NCI-H2196 treated with DMSO at 0.1 percent for 48 hours (cell line): ENCODE measurements at regions not wholly inside any gene's neighbourhood (a gene's known extent, or its start where the extent isn't known, plus 50 kb on each side); places are given as distances from the start of the nearest gene placed in this dataset.
A peak's percentile ranks its signal among the peaks of the same experiment; 100 is the strongest.

ENCODE experiments used
- DNase-seq: peaks from one replicate; lab custom pipeline; 2025; ENCODE audit not compliant: unreplicated experiment; lab: John Stamatoyannopoulos, UW

DNA sequence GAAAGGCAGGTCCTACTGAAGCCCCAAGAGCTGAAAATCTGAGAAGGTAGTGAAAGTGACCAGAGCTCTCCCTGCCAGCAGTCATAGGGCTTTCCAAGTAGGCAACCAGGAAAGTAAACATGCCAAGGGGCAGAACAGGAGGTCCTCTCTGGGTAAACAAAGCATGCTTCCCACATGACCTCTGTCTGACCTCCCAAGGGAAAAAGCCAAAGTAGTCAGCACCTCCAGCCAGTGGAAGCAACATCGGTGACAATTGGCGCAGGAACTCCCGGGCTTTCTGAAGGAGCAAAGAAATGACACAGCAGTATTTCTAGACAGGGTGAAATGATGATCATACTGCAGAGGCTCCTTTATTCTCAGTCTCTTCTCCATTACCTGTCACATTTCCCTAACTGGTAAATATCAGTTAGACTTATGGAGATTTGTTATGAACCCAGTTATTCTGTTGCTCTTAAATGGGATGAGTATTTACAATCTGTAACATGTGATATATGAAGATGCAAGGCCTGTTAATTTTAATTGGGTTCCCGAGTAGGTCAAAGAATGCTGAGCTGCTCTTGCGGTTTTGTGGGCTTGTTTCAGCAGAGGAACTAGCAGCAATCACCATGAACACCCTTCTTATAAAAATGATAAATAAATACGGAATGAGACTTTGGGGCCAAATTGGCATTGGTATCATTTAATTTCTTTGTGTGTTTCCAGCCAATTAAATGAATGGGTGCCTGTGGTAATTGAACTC is 321.0 kb downstream of the RND3 start:
- peak; percentile 6 for DNase-seq

- DNase-seq = no peak
Measured at GRCh38 chr2:150165988-150166312, 321.5 kb downstream of the RND3 start.

GRCh38 chr2:150165442-150165841 is 322.0 kb downstream of the RND3 start:
- DNase-seq = no peak

DNA sequence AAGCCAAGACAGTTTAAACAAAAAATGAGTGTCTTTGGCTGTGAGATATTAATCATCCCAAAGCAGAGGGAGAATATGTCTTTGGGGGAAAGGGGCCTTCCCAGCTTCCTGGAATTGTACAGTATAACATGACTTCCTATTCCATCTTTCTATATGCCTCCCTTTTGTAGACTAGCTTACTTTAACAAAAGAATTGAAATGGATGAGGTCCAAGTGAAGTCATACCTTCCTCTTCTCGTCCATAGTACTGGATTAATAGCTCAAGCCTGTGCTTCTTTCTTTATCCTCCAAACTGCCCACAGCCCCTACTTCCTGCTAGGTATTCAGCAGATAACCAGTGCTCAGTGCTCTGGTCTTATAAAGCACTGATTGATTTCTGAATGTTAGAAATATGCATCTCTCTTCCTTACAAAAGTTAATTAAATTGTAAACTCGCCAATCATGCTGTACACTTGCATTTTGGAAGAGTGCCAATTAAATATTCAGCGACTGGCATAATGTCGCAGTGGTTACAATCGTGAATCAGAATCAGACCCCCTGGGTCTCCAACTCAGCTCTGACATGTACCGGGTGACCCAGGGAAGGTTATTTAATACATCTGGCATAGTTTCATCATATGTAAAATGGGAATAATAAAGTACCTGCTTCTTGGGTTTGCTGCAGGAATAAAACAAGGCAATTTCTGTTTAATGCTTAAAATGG is 325.1 kb downstream of the RND3 start:
- DNase-seq = no peak

DNA sequence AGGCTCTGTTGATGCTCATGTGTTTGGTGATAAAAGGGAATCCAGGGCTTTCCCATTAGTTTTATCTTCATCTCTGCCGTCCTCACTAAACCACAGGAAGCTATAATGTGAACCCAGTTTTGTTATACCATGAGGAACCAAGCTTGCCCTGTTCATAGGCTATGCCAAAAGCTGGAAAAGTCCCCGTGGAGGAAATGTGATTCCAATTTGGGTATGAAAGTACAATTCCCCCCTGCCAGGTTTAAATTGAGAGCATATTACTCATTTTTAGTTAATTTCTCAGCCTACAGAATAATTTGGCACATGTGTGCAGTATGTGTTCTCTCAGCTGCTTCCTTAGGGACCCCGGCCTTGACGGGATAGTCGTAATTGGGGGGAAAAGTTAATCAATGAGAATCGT is 327.4 kb downstream of the RND3 start:
- no peak for DNase-seq

- DNase-seq = no peak
Measured at GRCh38 chr2:150159300-150159699, 328.2 kb downstream of the RND3 start.

DNA sequence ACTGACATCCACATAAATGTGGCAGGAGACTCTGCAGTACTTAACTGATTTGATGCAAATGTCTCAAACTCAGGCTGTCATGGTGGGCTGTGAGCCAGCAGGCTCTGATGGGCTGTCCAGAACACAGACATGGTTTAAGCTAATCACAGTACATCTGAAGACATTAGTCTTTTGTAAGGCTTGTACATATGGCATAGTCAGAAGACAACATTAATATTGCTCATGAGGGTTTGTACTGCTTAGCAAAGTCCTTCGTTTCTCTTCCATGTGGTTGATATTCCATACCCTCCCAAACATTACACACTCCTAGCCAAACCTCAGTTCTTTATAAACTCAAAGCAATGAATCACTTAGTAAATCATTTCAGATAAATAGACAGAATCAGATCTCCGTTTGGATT is 330.6 kb downstream of the RND3 start:
- no peak for DNase-seq

- no peak for DNase-seq
Measured at GRCh38 chr2:150156415-150156814, 331.1 kb downstream of the RND3 start.

DNA sequence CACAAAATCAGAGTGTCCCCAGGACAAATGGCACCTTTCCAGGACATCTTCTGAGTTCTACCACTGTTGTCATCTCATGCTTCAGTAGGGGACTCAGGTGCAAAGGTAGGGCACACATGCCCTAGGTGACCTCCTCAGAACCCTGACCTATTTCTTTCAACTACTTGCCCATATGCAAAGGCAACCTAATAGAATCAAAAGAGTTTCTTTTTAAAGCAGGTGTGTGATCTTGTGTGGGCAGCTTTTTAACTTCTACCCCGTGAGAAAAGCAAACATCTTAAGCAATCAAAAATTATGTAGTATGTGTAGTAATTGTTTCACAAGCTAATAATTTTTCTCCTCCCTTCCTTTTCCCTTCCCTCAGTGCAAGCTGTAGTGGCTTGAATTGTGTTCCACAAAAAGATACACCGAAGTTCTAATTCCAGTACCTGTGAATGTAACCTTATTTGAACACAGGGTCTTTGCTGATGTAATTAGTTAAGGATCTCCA is 333.1 kb downstream of the RND3 start:
- DNase-seq = no peak

DNA sequence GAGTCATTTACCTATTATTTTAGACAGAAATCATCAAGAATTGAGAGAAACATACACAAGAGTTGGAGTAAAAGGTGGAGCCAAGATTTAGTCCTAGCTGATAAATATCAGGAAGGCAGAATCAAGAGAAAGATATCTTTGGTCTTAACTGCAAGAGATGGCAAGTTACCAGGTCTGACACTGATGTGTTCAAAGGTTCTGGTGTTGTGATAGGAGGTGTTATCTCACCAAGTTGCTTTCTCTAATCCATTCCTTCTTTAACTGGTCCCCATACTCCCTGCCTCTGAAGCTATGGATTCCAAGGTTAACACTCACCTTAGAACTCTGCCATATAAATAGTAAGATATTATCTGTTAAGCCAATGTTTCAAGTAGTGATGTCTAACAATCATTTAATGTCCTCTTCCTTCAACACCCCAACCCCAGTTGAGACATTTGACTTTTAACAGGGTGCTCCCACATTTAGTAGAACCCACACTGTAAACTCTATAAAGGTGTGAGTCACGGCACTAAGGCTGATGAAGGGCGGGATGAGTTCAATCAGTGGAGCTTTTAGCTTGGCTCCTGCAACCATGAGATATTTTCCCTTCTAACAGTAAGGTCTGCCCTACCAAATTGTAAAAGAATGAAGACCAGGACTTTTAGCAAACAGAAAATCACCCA is 333.7 kb downstream of the RND3 start:
- DNase-seq = no peak

- DNase-seq = no peak
Measured at GRCh38 chr2:150152230-150152629, 335.2 kb downstream of the RND3 start.

DNA sequence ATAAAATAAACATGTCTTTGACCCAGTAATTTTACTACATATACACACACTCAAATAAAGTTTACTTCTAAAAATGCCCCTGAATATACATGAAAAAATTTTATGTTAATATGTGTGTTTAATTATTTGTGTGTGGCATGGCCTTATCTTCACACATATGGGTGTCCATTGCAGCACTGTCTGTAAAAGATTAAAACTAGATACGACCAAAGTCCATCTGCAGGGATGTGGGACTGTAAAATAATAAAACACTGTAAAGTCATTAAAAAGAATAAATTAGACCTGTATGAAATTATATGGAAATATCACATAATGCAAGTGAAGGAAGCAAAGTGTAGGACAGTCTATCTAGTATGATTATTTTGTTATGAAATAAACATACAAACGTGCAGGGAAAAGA is 337.3 kb downstream of the RND3 start:
- DNase-seq = no peak

DNA sequence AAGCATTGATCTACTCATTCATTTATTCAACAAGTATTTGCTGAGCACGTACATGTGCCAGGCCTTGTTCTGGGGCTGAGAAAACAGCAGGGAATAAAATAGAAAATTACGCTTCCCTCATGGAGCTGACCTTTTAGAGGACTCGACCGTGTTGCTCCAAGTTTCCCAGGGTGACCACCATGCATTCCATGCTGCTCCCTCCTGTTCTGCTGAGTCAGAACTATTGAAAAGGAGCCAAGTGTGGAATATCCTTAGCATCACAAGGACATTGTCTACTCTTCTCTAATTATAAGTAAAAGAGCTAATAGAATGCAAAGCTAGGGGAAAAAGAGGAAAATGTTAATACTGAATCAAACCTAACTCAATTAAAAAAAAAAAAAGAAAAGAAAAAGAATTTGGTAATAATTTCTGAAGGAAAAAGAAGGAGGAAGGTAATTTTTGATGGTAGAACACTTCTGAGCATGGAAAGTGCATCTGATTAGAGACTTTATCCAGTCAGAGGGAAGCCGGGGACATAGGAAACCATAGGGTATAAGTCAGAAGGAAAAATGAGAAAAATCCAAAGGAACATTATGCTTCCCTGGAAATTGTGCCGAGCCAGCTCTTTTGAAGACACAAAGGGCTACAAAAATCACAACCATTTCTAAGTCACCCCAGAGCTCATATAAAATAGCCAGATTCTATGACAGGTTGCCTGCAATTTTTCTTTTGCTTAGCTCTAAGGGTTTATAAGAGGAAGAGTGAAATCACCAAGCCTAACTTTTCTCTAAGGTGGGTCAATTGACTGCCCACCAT is 339.4 kb downstream of the RND3 start:
- no peak for DNase-seq

DNA sequence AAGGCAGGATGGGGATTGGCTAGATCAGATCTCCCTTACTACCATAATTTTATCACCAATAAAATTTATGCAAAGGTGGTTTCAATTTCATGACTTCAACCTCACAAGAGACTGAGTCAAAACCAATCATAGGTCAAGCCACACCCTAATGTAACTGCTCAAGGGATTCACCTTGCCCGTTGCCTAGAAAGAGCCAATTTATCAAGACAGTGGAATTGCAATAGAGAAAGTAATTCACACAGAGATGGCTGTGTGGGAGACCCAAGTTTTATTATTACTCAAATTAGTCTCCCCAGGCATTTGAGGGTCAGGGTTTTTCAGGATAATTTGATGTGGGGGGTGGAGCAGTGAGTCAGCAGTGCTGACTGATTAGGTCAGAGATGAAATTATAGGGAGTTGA is 340.6 kb downstream of the RND3 start:
- DNase-seq = no peak

DNA sequence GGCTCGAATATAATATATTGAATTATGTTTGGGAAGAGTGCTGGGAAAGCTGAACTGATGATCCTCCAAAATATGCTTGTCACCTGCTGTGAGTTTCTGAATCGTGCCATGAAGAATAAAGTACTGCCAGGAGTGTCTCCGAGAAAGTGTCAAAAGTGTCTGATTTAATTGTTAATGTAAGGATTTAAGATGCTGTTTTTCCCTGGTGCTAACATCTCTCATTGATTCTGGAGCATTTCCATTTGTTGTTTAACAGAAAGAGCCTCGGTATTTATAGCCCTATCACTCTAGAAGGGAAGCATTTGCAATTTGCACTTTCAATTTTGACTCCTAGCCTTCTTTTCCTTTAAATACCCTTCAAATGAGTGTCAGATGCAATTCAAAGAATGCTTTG is 342.2 kb downstream of the RND3 start:
- no peak for DNase-seq

DNA sequence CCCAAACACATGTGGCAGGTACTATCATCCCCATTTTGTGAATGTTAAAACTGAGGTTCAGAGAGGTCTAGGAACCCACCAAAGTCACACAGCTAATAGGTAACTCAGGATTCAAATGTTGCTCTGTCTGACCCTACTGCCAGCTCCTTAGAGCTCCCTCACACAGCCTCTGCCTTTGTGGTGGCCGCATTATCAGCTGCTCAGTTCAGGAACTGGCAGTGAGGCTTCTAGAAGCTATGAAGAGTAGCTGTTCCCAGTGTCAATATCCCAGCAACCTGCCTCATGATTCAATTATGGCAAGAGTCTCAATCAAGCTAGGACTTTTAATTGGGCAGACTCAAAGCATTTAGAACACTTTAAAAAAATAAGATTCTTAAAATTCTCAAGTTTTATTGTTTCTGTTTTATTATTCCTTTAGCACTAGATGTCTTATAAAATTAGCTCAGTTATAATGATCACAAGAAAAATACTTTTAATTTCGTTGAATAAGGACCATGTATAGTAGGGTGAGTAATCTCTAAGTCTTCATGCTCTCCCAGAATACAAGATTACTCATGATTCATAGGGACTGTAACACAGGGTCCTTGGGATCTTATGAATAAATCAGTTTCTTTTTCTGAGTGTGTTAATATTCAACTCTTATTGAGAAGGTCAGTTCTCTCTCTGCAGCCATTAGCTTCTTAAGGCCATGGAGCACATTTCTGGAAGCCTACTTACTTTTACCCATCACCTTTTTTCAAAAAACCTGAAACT is 342.7 kb downstream of the RND3 start:
- no peak for DNase-seq

DNA sequence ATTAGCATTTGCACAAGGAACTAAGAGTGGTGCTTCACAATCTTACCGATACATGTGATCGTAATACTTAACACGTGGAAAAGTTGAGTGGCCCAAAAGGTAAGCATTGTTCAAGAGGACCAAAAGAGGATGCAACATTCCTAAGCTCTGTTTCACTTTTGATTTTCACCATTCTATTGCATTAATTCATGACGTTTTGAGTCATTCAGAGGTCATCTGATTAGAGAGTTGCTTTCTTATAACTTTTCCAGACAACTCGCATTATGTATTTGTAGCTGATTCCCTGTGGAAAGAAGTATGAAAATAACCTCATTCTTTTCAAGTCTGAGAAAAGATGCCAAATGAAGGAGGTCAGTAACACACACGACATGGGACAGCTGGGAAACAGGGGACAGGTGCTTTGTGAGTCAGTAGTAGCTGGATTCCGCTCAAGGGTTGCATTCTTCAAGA is 344.4 kb downstream of the RND3 start:
- DNase-seq = no peak

DNA sequence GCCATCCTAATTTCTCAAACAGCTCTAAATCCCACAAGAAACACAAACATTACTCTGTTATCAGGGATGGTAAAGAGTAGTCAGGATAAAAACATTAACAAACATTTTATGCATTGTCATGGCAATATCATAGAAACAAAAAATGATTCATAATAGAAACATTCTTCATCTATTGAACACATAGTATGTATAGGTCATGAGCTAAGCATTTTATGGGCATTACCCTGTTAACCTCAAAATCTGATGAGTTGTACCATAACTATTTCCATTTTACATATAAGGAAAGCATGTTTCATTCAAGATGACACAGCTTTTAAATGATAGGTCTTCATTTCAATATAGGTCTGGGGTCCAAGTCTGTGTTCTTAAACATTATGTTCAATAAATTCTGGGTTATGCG is 344.9 kb downstream of the RND3 start:
- no peak for DNase-seq

DNA sequence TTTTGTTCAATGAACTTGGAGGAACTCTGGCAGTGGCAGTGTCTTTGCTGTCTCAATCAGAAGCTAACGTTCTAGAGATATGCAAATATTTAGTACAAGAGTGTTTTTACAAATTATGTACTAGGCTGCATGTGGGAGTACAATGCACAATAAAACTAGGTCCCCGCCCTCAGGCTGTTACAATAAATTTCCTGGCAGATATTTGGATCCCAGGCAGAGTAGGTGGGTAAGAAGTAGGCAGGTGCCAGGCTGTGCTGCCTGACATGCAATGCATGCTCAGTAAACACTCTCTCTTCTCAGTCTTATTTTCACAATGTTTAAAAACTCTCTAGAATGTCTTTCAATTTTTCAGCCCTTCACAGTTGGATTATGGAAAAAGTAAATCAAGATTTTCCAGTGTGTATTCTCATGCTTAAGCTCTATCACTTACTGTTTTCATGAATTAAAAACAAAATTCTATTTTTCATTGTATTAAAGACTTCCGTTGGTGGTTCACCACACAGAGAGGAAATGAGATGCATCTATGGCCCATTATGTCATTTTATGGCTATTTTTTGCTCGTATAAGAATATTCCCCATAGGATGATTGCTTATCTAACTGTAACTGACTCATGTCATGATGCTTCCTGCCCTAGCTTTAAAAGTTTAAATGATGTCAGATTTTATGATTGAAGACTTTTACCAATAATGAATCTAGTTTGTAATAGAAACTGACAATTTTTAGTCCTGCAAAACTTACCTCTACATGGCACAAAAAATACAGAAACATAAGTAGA is 346.1 kb downstream of the RND3 start:
- no peak for DNase-seq

GRCh38 chr2:150140777-150141176 is 346.7 kb downstream of the RND3 start:
- DNase-seq = no peak
